NCI-H2196 treated with DMSO at 0.1 percent for 48 hours (cell line): ENCODE measurements at regions not wholly inside any gene's neighbourhood (a gene's known extent, or its start where the extent isn't known, plus 50 kb on each side); places are given as distances from the start of the nearest gene placed in this dataset.

ENCODE experiments used
- DNase-seq: peaks from one replicate; lab custom pipeline; 2025; ENCODE audit not compliant: unreplicated experiment; lab: John Stamatoyannopoulos, UW

DNA sequence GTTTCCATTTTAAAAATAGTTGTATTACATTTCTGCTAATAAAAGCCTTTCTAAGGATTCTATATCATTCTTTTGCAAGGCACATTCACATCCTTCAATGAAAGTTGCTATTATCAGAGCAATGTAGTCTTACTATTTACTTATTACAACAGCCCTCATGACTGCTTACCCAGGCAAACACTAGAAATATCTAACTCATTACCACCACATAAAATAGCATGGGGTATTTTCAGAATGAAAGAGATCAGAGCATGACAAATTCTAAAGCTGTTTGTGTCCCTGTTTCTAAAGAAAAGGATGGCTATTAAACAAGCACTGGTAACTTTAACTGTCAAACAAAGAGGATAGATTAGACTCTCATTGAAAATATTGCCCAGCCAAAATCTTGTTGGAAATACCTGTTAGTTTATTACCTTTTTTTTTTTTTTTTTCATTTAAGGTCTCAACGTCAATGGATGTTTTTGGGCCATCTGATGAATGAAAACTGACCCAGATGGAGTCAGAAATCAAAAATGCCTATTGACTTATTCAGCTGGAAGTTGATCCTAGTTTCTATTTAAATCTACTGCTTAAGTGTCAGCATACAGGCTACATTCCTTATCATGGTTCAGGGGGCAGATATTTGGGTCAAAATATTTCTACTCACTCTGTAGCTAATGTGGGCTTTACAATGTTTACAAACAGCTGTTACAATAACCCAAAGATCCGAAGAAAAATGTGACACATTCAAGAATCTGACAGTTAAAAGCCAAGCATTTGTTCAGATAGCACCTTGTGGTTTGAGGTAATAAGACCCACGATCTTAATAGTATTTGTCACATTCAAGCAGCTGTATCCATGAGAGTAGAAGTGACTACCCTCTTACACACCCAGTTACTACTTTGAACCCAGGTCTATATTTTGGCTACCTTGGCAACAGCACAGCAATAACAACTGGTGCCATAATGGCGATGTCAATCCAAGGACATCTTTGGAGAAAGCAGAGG lies 554.8 kb upstream of the MEF2C start:
- no peak for DNase-seq

DNA sequence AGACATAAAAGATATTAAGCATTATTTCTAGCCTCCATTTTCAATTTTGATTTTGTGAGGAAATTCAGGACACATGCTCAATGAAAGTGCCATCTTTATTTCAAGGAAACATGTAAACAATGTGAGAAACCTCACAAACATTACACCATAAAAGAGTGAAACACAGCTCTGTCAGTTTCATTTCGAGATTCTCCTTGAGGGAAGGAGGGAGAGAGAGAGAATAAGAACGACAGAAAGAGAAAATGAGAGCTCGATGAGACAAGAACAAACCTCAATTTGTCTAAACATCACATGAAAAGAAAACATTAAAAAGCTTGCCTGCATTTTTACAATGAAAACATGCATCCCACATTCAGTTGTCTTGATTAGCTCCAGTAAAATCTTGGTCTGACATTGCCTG lies 553.5 kb upstream of the MEF2C start:
- no peak for DNase-seq

DNA sequence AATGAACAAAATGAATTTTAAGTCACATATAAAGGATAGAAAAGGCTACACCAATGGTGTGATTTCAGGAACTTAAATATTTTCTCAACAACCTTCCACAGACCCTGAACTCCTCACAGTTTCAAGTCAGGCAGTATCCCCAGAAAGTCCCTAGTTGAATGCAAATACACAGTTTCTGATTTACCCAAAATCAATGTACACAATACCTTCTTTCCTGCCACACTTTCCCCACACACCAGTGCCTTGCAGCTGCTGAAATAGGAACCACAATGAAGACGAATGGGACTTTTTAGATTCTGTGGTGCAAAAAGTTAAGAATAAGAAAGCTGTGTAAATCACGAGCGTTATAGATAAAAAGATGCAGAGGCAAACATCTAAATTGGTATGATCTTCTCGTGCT lies 552.4 kb upstream of the MEF2C start:
- DNase-seq, result no peak

DNA sequence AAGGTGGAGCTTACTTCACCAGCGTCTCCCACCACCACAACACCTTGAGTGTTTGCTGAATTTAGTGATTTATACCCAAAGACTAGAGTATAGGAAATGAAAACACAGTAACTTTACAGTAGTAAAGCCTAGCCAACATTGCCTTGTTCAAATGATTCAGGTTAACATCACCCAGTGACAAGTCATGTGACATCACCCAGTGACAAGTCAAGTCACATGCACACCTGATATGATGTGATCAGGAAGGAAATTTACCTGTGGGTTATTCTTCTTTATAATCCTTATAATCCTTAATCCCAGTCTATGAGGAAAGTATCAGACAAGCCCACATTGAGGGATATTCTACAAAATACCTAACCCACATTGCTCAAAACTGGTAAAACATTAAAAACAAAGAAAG lies 545.6 kb upstream of the MEF2C start:
- no peak for DNase-seq

DNA sequence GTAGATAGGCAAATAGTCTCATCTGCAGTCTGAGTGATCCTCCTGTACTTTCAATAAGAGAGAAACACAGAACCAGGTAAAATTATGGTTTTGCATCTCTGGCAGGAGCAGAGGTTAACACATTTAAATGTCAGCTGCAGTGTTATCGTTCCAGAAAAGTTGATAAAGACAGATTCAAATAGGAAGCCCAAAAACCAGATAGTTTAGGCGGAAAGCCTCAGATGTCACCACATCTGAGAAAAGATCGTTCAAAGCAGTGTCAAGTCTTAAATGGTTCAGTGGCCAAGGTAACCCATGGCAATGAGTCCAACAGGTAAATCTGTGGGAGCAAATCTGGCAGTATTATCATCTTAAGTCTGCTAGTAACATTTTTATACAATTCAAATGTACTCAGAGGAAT lies 542.1 kb upstream of the MEF2C start:
- no peak for DNase-seq

DNA sequence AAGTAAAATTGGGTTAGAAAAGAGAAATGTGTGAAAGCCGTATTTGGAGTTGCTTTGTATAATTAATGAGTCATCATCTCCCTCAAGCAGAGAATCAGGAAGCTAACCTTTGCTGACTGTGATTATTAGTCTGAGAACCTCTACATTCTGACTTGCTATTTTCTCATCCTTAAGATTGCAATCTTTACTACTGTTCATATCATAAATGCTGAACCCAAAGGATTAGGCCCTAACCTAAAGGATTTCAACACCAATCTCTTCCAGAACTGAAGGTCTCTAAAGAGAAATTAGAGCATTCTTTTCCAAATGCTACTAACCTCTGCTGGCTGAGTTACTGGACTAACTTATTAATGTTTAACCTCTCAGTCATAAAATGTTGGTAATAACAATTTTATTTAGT lies 538.1 kb upstream of the MEF2C start:
- no peak for DNase-seq

DNA sequence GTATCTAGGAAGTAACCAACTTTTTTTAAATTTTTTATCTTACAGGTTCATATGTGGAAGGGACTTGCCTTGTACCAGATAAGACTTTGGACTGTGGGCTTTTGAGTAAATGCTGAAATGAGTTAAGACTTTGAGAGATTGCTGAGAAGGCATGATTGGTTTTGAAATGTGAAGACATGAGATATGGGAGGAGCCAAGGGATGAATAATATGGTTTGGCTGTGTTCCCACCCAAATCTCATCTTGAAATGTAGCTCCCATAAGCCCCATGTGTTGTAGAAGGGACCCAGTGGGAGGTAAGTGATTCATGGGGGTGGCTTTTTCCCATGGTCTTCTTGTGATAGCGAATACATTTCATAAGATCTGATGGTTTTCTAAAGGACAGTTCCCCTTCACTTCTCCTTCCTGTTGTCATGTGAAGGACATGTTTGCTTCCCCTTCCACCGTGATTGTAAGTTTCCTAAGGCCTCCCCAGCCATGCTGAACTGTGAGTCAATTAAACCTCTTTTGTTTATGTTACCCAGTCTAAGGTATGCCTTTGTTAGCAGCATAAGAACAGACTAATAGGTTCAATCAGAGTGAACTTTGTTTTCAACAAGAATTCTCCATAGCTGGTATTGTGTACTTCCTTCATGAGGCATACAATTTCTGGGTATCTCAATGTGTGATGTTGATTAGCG lies 535.6 kb upstream of the MEF2C start:
- no peak for DNase-seq

DNA sequence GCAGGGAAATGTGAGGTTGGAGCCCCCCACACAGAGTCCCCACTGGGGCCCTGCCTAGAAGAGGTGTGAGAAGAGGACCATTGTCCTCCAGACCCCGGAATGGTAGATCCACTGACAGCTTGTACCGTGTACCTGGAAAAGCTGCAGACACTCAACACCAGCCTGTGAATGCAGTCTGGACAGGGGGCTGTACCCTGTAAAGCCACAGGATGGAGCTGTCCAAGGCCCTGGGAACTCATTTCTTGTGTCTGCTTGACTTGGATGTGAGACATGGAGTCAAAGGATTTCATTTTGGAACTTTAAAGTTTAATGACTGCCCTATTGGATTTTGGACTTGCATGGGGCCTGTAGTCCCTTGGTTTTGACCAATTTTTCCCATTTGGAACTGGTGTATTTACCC lies 535.0 kb upstream of the MEF2C start:
- DNase-seq, result no peak

DNA sequence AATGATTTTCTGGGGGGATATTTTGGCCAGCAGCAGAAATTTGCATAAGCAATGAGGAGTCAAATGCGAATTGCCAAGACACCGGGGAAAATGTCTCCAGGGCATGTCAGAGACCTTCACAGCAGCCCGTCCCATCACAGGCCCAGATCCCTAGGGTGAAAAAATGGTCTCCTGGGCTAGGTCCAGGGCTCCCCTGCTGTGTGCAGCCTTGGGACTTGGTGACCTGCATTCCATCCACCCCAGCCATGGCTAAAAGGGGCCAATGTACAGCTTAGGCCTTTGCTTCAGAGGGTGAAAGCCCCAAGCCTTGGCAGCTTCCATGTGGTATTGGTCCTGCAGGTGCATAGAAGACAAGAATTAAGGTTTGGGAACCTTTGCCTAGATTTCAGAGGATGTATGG lies 534.5 kb upstream of the MEF2C start:
- DNase-seq, result no peak

DNA sequence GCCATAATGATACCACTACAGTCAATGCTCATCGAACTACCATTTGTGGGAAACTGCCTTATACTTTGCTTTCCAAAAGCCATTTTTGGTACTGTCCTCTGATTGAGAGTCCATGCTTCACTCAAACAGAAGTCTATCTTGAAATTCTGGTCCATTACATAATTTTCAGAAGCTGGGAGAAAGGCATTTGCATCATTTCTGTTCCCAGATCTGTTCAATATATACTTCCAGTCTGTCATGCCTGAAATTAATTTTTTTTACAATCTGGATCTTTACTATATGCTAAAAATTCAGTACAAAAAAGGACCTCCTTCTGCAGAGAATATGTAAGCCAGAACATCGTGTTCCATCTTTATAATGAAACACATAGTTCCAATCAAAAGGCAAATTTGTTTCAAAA lies 528.9 kb upstream of the MEF2C start:
- DNase-seq, result no peak

DNA sequence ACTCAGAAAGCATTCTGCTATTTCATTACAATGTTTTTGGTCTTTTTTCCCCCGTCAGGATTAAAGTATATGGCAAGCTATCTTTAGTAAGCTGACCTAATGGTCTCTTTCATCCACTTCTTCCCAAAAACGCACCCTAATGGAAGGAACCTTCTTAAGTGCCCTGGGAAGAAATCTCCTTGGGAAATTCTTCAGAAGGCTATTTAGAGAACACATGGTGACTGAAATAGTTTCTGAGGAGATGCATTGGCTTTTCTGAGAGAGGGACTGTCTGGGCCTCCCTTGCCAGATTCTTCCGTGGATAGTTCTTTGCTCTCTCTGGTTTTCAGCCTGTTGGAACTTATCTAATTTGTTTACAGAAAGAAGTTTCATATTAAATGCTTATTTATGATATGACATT lies 524.1 kb upstream of the MEF2C start:
- no peak for DNase-seq

DNA sequence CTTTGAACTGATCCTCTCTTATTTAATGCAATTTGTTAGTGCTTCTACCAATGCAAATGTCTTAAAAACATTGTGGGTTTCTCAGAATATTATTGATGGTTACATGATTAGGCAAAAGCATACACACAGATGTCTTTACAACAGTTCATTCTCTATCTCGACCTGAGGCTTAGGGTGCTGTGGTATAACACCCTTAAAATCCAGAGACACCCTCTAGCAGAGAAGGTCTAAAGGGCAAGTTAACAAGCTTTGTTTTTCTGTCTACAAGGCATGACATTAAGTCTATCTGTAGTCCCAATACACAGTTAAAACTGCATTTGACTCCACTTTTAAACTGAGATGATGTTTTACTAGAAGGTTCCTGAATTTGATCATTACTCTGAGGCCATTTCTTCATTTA lies 518.7 kb upstream of the MEF2C start:
- no peak for DNase-seq

DNA sequence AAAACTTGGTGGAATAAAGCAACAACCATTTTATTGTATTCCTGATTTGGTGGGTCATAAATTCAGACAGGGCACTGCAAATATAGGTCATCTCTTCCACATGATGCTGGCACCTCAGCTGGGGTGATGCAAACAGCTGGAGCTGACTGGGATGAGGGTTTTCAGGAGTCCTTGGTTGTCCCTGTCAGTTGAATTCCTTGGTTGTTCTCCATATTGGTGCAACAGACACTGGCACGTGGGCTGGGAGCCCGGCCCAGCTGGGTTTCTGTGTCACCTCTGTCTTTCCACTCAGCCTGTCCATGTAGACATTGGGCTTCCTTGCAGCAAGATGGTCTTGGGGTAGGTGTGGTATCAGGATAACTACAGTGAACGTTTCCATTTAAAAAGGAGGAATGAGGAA lies 518.0 kb upstream of the MEF2C start:
- DNase-seq, result no peak

DNA sequence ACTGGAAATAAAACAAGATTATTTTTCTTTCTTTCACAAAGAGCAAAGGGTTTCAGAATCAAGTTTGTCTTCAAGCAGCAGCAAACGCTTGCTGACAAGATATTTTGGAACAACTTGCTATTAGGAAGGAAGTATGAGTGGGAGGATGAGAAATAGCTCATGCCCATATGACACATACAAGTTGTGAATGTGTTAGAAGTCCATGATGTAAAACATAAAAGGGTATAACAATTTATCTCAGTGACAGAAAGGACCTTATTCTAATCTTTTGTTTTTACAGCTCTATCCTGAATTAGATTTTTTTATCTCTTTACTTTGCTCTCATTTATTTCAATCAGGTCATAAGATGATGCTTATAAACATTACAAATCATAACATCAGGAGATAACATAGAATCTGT lies 516.6 kb upstream of the MEF2C start:
- no peak for DNase-seq

DNA sequence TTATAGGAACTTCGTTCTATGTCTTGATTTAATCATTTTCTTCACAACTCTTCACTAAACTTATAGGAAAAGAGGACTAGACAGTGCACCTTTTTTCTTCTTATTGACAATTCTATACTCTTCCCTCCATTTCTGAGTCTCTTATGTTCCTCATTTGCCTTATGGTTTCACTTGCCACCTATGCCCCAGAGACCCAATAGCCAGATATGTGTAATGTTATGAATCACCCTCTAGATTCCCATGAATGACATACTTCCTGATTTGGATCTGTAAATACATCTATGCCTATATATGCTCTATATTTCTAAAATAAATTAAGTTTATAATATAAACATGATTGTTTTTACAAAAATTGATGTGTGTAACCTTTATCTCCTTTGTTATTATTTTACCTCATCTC lies 514.1 kb upstream of the MEF2C start:
- no peak for DNase-seq

DNA sequence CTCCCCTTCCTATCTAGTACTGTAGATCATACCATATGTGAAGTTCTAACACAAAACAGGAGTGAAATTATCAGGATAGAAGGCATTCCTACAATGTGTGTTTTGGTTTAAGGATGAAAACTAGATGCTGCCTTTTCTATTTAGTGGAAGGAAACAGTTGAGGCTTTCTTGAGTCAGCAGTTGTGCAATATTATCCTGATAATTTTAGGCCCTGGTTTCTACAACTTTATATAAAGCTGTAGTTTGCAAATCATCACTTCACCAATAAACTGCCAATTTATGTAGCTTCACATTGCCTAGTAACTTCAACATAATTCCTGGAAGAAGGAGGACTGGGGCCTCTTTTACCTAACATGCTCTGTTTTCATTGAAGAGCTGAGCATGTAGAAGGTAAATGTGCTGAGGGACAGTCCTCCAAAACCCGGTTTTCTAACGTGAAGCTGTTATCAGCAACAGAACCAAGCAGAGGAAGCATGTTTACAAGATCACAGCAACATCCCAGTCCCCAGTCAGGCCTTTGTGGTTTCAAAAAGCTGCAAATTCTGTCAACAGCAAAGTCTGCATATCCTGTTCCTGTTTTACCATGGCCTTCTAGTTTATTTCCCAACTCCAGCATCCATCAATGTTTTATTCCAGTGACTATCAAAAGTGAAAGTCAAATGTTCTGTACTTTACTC lies 513.4 kb upstream of the MEF2C start:
- no peak for DNase-seq

DNA sequence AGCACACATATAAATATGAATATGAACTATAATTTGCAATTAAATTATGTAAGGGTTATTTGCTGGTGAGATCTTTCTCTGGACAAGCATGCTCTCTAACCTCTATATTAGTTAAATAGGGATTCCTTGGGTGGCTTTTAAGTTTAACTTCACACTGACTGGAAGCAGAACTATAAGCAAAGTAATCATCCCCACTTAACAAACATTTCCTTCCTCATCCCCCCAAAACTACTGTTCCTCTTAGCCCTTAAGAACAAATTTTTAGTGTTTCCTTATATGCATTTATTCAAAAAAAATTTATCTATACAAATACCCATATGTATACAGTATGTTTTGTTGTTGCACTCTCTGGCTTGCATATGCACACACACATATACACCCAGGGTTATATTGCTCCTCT lies 512.1 kb upstream of the MEF2C start:
- DNase-seq, result no peak

DNA sequence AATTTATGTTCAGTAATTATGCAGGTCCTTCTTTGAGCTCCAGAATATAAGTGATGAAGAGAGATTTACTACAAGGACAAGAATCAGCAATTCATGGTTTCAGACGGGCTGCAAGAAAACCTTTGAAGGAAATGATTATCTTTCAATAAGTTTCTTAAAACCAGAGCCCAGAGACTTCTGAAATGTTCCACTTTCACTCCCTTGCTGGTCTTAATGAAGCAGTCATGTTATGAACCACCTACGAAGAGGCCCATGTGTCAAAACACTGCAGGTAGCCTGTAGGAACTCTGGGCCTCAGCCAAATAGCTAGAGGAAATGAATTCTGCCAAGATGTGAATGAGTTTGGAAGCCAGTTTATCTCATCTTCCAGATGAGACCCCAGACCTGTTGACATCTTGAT lies 505.9 kb upstream of the MEF2C start:
- no peak for DNase-seq

DNA sequence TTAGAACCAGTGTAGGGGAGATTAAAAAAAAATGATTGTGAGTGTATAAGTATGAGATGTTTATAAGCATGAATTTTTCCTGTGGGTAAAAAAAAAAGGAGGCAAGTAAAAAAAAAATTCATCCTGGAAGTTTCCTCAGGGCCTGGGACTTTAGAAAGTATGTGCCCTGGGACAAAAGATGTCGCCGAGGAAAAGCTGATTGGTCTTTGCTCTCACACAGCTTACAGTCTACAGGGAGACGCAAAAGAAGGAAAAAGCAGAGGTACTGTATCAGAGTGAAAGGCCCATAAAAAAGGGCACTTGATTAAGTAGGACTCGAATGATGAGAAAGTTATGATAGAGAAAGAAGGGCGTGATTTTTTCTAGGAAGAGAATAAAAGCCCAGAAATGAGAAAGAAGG lies 501.4 kb upstream of the MEF2C start:
- no peak for DNase-seq

DNA sequence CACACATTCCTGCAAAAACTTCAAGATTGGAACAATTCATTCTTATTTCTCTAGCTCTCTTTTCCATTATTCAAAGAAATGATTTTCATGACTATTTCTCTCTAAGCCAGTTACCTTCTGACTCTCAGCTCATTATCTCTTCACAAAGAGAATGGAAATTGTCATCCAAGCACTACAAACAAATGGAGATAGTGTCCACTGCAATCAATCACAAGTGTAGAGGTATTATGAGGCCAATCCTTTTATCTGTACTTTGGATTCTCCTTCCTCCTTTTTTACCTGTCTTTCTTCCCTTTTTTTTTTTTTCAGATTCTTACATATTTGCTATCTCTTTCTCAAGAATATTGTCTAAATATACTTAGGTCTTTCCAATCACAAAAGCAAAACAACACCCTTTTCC lies 497.7 kb upstream of the MEF2C start:
- no peak for DNase-seq

DNA sequence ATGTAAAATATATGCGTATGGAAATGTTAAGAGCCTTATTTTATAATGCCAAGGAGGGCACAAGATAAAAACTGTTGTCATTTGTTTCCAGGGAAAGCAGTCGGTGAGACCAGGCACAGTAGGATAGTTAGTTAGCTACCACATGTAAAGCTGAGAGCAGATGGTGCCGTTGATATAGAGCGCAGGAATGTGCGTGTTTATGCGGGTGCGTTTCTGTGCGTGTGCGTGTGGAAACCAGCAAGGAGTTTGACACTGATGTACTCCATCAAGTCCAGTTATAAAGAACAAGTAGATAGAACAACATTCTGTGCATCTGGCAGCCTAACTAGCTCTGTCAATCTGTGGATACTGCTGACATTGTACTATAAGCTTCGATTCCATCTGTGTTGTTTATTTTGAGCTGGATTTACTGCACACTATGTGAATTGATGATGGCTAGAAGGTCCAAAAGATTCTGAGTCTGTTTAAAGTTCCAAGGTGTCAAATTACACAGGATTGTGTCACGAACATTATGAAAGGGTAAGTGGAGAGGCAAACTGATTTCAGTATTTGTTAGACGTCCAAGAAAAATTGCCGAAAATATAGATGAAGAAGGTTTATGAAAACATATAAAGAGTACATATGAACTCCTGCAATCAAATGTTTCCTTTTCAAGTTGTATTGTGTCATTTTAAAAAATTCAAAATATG lies 494.9 kb upstream of the MEF2C start:
- DNase-seq, result no peak
